IMR-90 (cell line): ENCODE measurements at regions not wholly inside any gene's neighbourhood (a gene's known extent, or its start where the extent isn't known, plus 50 kb on each side); places are given as distances from the start of the nearest gene placed in this dataset.

Source experiments
- ATAC-seq: fragments of 200-7000 bp; cut with Tn5 transposase; 2 replicates; pipeline ENCODE4 v1.9.1; 2020; ENCODE audit warnings: low read depth, mild to moderate bottlenecking, moderate library complexity
- BruUV-seq: library from RNA; stranded (reverse); fragments of 400-500 nt; replicated peaks from 2 replicates; lab custom pipeline; 2021; lab: Mats Ljungman, UMichigan
- CTCF ChIA-PET: fragments of 300-600 bp; formaldehyde crosslinking; extraction: SDS; loops from one replicate; lab custom pipeline; 2021; ENCODE audit warnings: antibody characterized with exemption; lab: Yijun Ruan, JAX
- POLR2A ChIA-PET: fragments of 300-600 bp; sonication (Branson Sonifier 250); formaldehyde crosslinking; loops from one replicate; lab custom pipeline; 2022; ENCODE audit warnings: antibody characterized with exemption; ENCODE audit not compliant: unreplicated experiment; lab: Charles Lee
- DNase-seq: peaks from one replicate; pipeline ENCODE4 v3.0.0; 2013
- H2AFZ ChIP-seq: replicated peaks from 2 replicates; pipeline ENCODE3; 2013; ENCODE audit warnings: low read length, mild to moderate bottlenecking; ENCODE audit not compliant: poor library complexity
- H2AK5ac ChIP-seq: 2 replicates; pipeline ENCODE4 v1.6.1; 2013; ENCODE audit warnings: low read depth, low read length, inconsistent platforms
- H2AK9ac ChIP-seq: replicated peaks from 2 replicates; pipeline ENCODE3; 2013; ENCODE audit warnings: mild to moderate bottlenecking, low read depth, low read length, moderate library complexity; ENCODE audit not compliant: poor library complexity
- H2BK120ac ChIP-seq: 2 replicates; pipeline ENCODE4 v1.6.1; 2013; ENCODE audit warnings: low read depth, low read length, inconsistent platforms
- H2BK15ac ChIP-seq: 3 replicates; pipeline ENCODE4 v1.6.1; 2013; ENCODE audit warnings: low read depth, low read length, inconsistent platforms
- H2BK20ac ChIP-seq: 2 replicates; pipeline ENCODE4 v1.6.1; 2013; ENCODE audit warnings: low read depth, mild to moderate bottlenecking, inconsistent platforms, low read length, moderate library complexity
- H2BK5ac ChIP-seq: 2 replicates; pipeline ENCODE4 v1.6.1; 2013; ENCODE audit warnings: mild to moderate bottlenecking, low read depth, low read length, inconsistent platforms; ENCODE audit not compliant: poor library complexity, severe bottlenecking
- H3K14ac ChIP-seq: replicated peaks from 2 replicates; pipeline ENCODE4 v1.6.1; 2013; ENCODE audit warnings: low read depth, low read length, inconsistent platforms
- H3K18ac ChIP-seq: 2 replicates; pipeline ENCODE4 v1.6.1; 2013; ENCODE audit warnings: low read depth, low read length, control low read depth
- H3K23ac ChIP-seq: 2 replicates; pipeline ENCODE4 v1.6.1; 2013; ENCODE audit warnings: low read depth, low read length, inconsistent platforms
- H3K27ac ChIP-seq: 2 replicates; pipeline ENCODE4 v1.5.1; 2013; ENCODE audit warnings: mild to moderate bottlenecking, control low read depth, low read length; ENCODE audit not compliant: insufficient read depth
- H3K27me3 ChIP-seq: 2 replicates; pipeline ENCODE4 v1.6.1; 2013; ENCODE audit warnings: low read length; ENCODE audit not compliant: control insufficient read depth, insufficient read depth
- H3K36me3 ChIP-seq: 2 replicates; pipeline ENCODE4 v1.6.1; 2013; ENCODE audit warnings: low read length, mixed read lengths; ENCODE audit not compliant: control insufficient read depth, insufficient read depth
- H3K4ac ChIP-seq: 2 replicates; pipeline ENCODE4 v1.6.1; 2013; ENCODE audit warnings: low read depth, low read length, inconsistent platforms
- H3K4me1 ChIP-seq: 2 replicates; pipeline ENCODE4 v1.6.1; 2013; ENCODE audit warnings: low read length, mixed read lengths; ENCODE audit not compliant: control insufficient read depth, insufficient read depth
- H3K4me2 ChIP-seq: 2 replicates; pipeline ENCODE4 v1.6.1; 2013; ENCODE audit warnings: low read depth, mild to moderate bottlenecking, control low read depth, low read length, moderate library complexity
- H3K4me3 ChIP-seq: 2 replicates; pipeline ENCODE4 v1.5.1; 2013; ENCODE audit warnings: low read depth, mild to moderate bottlenecking, control low read depth, low read length, moderate library complexity; ENCODE audit not compliant: insufficient read depth
- H3K56ac ChIP-seq: 2 replicates; pipeline ENCODE4 v1.6.1; 2013; ENCODE audit warnings: low read length, inconsistent platforms; ENCODE audit not compliant: insufficient read depth; ENCODE audit errors: extremely low read depth
- H3K79me1 ChIP-seq, 2 experiments: 2 replicates each; pipeline ENCODE4 v1.6.1; 2013; ENCODE audit warnings: low read length in 2 of 2, inconsistent platforms in 1 of 2, low read depth in 1 of 2
- H3K9ac ChIP-seq: 2 replicates; pipeline ENCODE4 v1.6.1; 2013; ENCODE audit warnings: low read depth, low read length, control low read depth
- H3K9me1 ChIP-seq: 2 replicates; pipeline ENCODE4 v1.6.1; 2013; ENCODE audit warnings: low read length, inconsistent platforms; ENCODE audit not compliant: insufficient read depth
- H3K9me3 ChIP-seq: 2 replicates; pipeline ENCODE4 v1.6.1; 2013; ENCODE audit warnings: low read length; ENCODE audit not compliant: control insufficient read depth, insufficient read depth
- H4K20me1 ChIP-seq: 2 replicates; pipeline ENCODE4 v1.6.1; 2013; ENCODE audit warnings: low read length, inconsistent platforms; ENCODE audit not compliant: insufficient read depth
- H4K5ac ChIP-seq: 2 replicates; pipeline ENCODE4 v1.6.1; 2013; ENCODE audit warnings: mild to moderate bottlenecking, low read depth, low read length, control low read depth
- H4K8ac ChIP-seq, 2 experiments: 2 replicates each; pipeline ENCODE4 v1.6.1; 2013; ENCODE audit warnings: low read depth in 2 of 2, low read length in 2 of 2, control low read depth in 1 of 2, inconsistent platforms in 1 of 2
- H4K91ac ChIP-seq: 2 replicates; pipeline ENCODE4 v1.6.1; 2013; ENCODE audit warnings: low read depth, low read length, inconsistent platforms; ENCODE audit not compliant: insufficient read depth
- CEBPB ChIP-seq: IDR thresholded peaks from 2 replicates; pipeline ENCODE4 v1.6.1; 2012; ENCODE audit warnings: low read depth, low read length, improper control_type of control experiment
- CHD1 ChIP-seq: IDR thresholded peaks from 2 replicates; pipeline ENCODE4 v1.6.1; 2012; ENCODE audit warnings: low read depth, low read length, improper control_type of control experiment
- CTCF ChIP-seq: conservative IDR thresholded peaks from 2 replicates; pipeline ENCODE4 v1.5.1; 2012; ENCODE audit warnings: mild to moderate bottlenecking, low read depth, low read length, improper control_type of control experiment
- FOS ChIP-seq: fragments of 150-350 bp; IDR thresholded peaks from 2 replicates; pipeline ENCODE4 v1.6.1; 2016; ENCODE audit warnings: low read depth, low read length
- MAFK ChIP-seq: IDR thresholded peaks from 2 replicates; pipeline ENCODE4 v1.6.1; 2012; ENCODE audit warnings: low read depth, low read length, improper control_type of control experiment
- POLR2A ChIP-seq: IDR thresholded peaks from 2 replicates; pipeline ENCODE4 v1.6.1; 2012; ENCODE audit warnings: mild to moderate bottlenecking, low read depth, low read length
- RAD21 ChIP-seq: IDR thresholded peaks from 2 replicates; pipeline ENCODE4 v1.6.1; 2012; ENCODE audit warnings: low read length, improper control_type of control experiment
- RCOR1 ChIP-seq: IDR thresholded peaks from 2 replicates; pipeline ENCODE4 v1.6.1; 2012; ENCODE audit warnings: mild to moderate bottlenecking, low read length, improper control_type of control experiment; ENCODE audit not compliant: insufficient replicate concordance
- RFX5 ChIP-seq: IDR thresholded peaks from 2 replicates; pipeline ENCODE4 v1.8.0; 2012; ENCODE audit warnings: low read depth, mild to moderate bottlenecking, low read length, moderate library complexity
- SMC3 ChIP-seq: fragments of 150-350 bp; IDR thresholded peaks from 2 replicates; pipeline ENCODE4 v1.6.1; 2016; ENCODE audit warnings: low read depth, mild to moderate bottlenecking, antibody characterized with exemption, low read length, moderate library complexity
- WGBS, 2 experiments: methylation state at CpG; one replicate each; pipeline versions ENCODE4 v1.1.5 to v1.1.7; 2013; ENCODE audit warnings: missing lambda C conversion rate in 2 of 2; ENCODE audit not compliant: insufficient read length in 1 of 2; ENCODE audit errors: extremely low coverage in 2 of 2; 5-methylcytosine and 5-hydroxymethylcytosine counted together
- dilution Hi-C: fragments of 300-500 bp; cut with HindIII; formaldehyde crosslinking; loops from one replicate; pipeline ENCODE4 v1.14.3; 2018; ENCODE audit warnings: low sequenced_read_pairs; ENCODE audit not compliant: unreplicated experiment
- in situ Hi-C: fragments of 300-500 bp; cut with MboI; formaldehyde crosslinking; loops from 3 replicates; pipeline ENCODE4 v1.14.3; 2019; ENCODE audit warnings: low sequenced_read_pairs, inconsistent platforms, mixed read lengths
- intact Hi-C: fragments of 100-400 bp; cut with micrococcal nuclease; formaldehyde crosslinking; loops from 2 replicates; pipeline ENCODE4 v1.10.0; 2022
- TF ChIP-seq, protein P1 (sequence below): fragments of 150-350 bp; IDR thresholded peaks from 2 replicates; pipeline ENCODE4 v1.6.1; 2017; ENCODE audit warnings: mild to moderate bottlenecking, antibody characterized with exemption, low read length, low read depth
- TF ChIP-seq, protein P2 (sequence below): fragments of 150-350 bp; IDR thresholded peaks from 2 replicates; pipeline ENCODE4 v1.6.1; 2016; ENCODE audit warnings: low read depth, mild to moderate bottlenecking, low read length, moderate library complexity, borderline replicate concordance

GRCh38 chr9:91066042-91066415, 264.4 kb downstream of the SYK start:
- no peak overlapping the region for H4K91ac ChIP-seq
- no peak overlapping the region for H2AK9ac ChIP-seq
- H2AK5ac ChIP-seq = no peak overlapping the region
- POLR2A ChIA-PET = no interaction called here
- no peaks in the 10 kb centered on the region for H3K27me3 ChIP-seq
- in situ Hi-C loops (no loop called here), intact Hi-C loops (no loop called here), dilution Hi-C loops (no loop called here)
- H2AFZ ChIP-seq = no peak overlapping the region
- H3K27ac ChIP-seq = no peak overlapping the region
- no peak for ATAC-seq
- no peak overlapping the region for H3K4me2 ChIP-seq
- H3K14ac ChIP-seq = no peak overlapping the region
- H2BK5ac ChIP-seq = no peak overlapping the region
- H4K8ac ChIP-seq = no peak overlapping the region
- peaks cover 13% of the 10 kb centered on the region for H3K4me1 ChIP-seq
- no peak for TF ChIP-seq CHD1
- no peak for TF ChIP-seq POLR2A
- no peak for TF ChIP-seq CEBPB
- no peak for TF ChIP-seq RAD21
- no peak for TF ChIP-seq MAFK
- no peak for TF ChIP-seq CTCF
- no peak for TF ChIP-seq SMC3
- TF ChIP-seq, protein P1, sequence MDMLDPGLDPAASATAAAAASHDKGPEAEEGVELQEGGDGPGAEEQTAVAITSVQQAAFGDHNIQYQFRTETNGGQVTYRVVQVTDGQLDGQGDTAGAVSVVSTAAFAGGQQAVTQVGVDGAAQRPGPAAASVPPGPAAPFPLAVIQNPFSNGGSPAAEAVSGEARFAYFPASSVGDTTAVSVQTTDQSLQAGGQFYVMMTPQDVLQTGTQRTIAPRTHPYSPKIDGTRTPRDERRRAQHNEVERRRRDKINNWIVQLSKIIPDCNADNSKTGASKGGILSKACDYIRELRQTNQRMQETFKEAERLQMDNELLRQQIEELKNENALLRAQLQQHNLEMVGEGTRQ = no peak
- TF ChIP-seq, protein P2, sequence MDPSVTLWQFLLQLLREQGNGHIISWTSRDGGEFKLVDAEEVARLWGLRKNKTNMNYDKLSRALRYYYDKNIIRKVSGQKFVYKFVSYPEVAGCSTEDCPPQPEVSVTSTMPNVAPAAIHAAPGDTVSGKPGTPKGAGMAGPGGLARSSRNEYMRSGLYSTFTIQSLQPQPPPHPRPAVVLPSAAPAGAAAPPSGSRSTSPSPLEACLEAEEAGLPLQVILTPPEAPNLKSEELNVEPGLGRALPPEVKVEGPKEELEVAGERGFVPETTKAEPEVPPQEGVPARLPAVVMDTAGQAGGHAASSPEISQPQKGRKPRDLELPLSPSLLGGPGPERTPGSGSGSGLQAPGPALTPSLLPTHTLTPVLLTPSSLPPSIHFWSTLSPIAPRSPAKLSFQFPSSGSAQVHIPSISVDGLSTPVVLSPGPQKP = no peak
- no peak for TF ChIP-seq RCOR1
- TF ChIP-seq FOS = no peak
- no peak for TF ChIP-seq RFX5
- H3K18ac ChIP-seq = no peak overlapping the region
- no peaks in the 10 kb centered on the region for H3K79me1 ChIP-seq
- H3K56ac ChIP-seq = no peak overlapping the region
- no peak for DNase-seq
- H4K5ac ChIP-seq = no peak overlapping the region
- no peak overlapping the region for H2BK20ac ChIP-seq
- no peaks in the 10 kb centered on the region; the same call in 1 of the 2 replicates for H4K20me1 ChIP-seq
- no peak overlapping the region for H3K23ac ChIP-seq
- no peak overlapping the region for H3K4me3 ChIP-seq
- H2BK120ac ChIP-seq = no peak overlapping the region
- peaks cover 9% of the 10 kb centered on the region for H3K9me1 ChIP-seq
- H3K4ac ChIP-seq = no peak overlapping the region
- H3K9ac ChIP-seq = no peak overlapping the region
- no peaks in the 10 kb centered on the region for H3K36me3 ChIP-seq
- no TSS peak for BruUV-seq
- 94% methylated on average over 4 of the region's 7 CpGs; no CpG with 5 or more reads in 1 of the 2 experiments for WGBS, 2 experiments
- H3K9me3 ChIP-seq = peaks cover 2% of the 10 kb centered on the region; the same call in 1 of the 2 replicates
- CTCF ChIA-PET = no interaction called here
- no peak overlapping the region for H2BK15ac ChIP-seq
